GM12873 (cell line): ENCODE measurements at regions not wholly inside any gene's neighbourhood (a gene's known extent, or its start where the extent isn't known, plus 50 kb on each side); places are given as distances from the start of the nearest gene placed in this dataset.

Source experiments
- TF ChIP-seq, protein P1 (sequence below): IDR thresholded peaks from 2 replicates; pipeline ENCODE4 v1.5.1; 2012; ENCODE audit warnings: low read depth, mild to moderate bottlenecking, moderate library complexity, low read length, control low read depth; ENCODE audit not compliant: insufficient read depth; ENCODE audit errors: missing control alignments

DNA sequence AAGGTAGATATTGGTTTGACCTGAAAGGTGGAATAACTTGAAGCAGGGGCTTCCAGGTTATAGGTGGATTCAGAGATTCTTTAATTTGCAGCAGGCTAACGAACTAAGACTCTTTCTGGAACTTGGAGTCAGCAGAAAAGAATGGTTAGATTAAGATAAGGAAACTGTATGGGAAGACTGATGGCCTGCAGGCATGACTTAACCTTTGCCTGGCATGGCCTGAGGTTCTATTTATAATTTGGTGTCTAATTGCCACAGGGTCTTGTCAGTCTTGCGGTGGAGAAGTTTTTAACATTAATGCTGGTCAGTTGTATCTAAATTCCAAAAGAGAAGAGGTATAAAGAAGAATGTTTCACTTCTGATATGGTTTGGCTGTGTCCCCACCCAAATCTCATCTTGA lies 110.3 kb upstream of the VCX3A start:
- TF ChIP-seq, protein P1, sequence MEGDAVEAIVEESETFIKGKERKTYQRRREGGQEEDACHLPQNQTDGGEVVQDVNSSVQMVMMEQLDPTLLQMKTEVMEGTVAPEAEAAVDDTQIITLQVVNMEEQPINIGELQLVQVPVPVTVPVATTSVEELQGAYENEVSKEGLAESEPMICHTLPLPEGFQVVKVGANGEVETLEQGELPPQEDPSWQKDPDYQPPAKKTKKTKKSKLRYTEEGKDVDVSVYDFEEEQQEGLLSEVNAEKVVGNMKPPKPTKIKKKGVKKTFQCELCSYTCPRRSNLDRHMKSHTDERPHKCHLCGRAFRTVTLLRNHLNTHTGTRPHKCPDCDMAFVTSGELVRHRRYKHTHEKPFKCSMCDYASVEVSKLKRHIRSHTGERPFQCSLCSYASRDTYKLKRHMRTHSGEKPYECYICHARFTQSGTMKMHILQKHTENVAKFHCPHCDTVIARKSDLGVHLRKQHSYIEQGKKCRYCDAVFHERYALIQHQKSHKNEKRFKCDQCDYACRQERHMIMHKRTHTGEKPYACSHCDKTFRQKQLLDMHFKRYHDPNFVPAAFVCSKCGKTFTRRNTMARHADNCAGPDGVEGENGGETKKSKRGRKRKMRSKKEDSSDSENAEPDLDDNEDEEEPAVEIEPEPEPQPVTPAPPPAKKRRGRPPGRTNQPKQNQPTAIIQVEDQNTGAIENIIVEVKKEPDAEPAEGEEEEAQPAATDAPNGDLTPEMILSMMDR, result no peak

DNA sequence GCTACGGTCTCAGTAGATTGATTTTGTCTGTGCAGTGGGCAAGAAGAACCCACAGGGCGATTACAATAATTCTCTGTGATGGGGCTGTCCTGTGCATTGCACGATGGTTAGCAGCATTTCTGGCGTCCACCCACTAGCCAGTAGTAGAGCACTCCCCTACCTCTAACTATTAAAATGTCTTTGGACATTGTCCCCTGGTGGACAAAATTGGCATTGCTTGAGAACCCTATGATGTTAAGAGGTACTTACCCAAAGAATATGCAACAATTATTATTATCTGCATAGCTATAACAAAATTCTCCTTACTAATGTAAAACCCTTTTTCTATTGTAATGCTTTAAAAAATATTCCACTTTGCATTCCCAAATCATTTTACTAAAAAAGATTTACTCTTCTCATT lies 109.5 kb upstream of the VCX3A start:
- TF ChIP-seq, protein P1, result peak; percentile 49

DNA sequence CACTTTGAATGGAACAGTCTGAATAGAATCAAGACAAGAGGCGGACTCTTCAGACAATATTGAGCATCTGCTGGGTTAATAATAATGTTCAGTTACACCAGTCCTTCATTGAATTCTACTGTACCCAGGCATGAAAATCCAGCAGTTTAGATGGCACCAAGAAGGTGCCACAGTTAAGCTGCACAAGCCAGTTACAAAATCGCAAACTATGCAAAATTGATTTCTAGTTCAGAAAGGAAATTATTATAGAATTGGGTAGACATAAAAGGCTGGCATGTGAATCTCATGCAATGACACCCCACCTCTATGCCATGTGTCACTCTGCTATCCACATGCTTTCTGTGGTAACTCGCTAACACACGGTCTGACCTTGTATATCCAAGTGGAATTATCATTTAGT lies 105.8 kb upstream of the VCX3A start:
- TF ChIP-seq, protein P1, result no peak

DNA sequence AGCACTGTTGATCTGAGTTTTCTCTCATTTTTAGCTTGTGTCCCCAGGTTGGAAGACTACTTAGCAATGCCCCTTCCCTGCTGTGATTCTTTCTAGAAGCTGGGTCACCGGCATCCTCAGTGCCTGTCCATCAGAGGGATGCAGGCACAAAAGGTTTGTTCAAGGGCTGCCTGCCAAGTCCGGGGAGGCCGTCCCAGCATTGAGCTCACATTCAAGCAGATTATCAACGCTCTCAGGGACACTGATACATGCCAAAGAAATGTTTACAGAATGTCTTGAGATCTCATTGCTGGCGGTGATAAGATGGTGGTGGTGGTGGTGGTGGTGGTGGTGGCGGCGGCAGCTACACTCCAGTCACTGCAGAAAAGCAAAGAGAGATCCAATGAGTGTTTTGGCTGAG lies 79.6 kb upstream of the VCX3A start:
- TF ChIP-seq, protein P1, result no peak

DNA sequence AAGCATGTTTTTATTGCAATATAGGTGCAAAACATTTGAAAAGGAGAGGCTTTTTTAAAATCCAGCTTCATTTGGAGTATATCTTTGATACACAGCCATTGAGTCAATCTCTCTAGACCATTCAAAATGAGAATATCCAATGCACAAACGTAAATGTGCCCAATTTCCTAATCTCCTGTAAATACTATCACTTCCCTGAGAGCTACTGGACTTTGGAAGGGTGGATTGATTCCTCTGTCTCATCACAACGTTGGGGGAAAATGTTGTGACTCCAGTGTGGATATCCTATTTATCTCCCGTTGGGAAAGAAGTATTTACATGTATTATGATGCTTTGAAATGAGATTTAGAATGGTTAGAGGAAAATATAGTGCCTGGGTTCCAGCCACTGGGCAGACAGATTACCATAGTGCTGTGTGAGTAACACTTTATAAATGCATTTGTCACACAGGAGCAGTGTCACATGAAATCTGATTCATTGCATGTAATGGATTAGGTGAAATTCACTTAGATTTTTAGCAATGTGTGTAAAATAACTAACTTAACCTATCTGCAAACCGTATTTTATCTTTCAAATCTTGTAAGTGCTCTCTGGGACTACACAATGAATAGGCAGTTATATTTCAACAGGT lies 64.4 kb upstream of the VCX3A start:
- TF ChIP-seq, protein P1, result no peak
